Spleen (tissue), 7 donors: ENCODE measurements at regions not wholly inside any gene's neighbourhood (a gene's known extent, or its start where the extent isn't known, plus 50 kb on each side); places are given as distances from the start of the nearest gene placed in this dataset.
A peak's percentile ranks its signal among the peaks of the same experiment; 100 is the strongest.

Source experiments
- CTCF ChIP-seq, 11 experiments: fragments of 200-600 bp in 7 of 11; fragments of 450-650 bp in 4 of 11; sonication (generic) in 4 of 11; IDR thresholded peaks in 8 of 11; conservative IDR thresholded peaks in 3 of 11; 1 replicate in 7 of 11; 2 replicates in 4 of 11; pipeline versions ENCODE4 v1.4.0 to v1.8.0; 2016 to 2021; ENCODE audit warnings: antibody characterized with exemption in 11 of 11, inconsistent platforms in 4 of 11, mild to moderate bottlenecking in 1 of 11
- POLR2AphosphoS5 ChIP-seq, 3 donors: sonication (generic); formaldehyde crosslinking; IDR thresholded peaks; one replicate each; pipeline ENCODE4 v1.5.1; 2017; ENCODE audit warnings: antibody characterized with exemption in 3 of 3
- donor health status: DM: no; HTN: no; CAD: no; lungs with moderate emphysema.
- donor health status: DM: no; HTN: no; CAD: no.
- donor health status: DM: no; HTN: no; CAD: no.

- TF ChIP-seq CTCF (IDR thresholded peaks at IDR 0.05 in 8 of 11, conservative IDR thresholded peaks at IDR 0.05 in 3 of 11) (no peak), POLR2AphosphoS5 (IDR thresholded peaks at IDR 0.05) (peak in 2 of 3 donors; percentile 81 to 82)
These were observed 88.8 kb upstream of the TNS3 start for GRCh38 chr7:47670729-47671128.
